PC-3 (cell line): ENCODE measurements at regions not wholly inside any gene's neighbourhood (a gene's known extent, or its start where the extent isn't known, plus 50 kb on each side); places are given as distances from the start of the nearest gene placed in this dataset.

Source experiments
- CTCF ChIP-seq: fragments of 300-600 bp; sonication (generic); conservative IDR thresholded peaks from 2 replicates; pipeline ENCODE4 v1.5.1; 2017; ENCODE audit warnings: antibody characterized with exemption, low read depth, mild to moderate bottlenecking, low read length
- EZH2 ChIP-seq: fragments of 300-600 bp; sonication (generic); IDR thresholded peaks from one replicate; pipeline ENCODE4 v1.6.1; 2017; ENCODE audit warnings: antibody characterized with exemption, mild to moderate bottlenecking, low read length; ENCODE audit not compliant: unreplicated experiment
- EZH2phosphoT487 ChIP-seq: fragments of 300-600 bp; sonication (generic); IDR thresholded peaks from 2 replicates; pipeline ENCODE4 v1.6.1; 2018; ENCODE audit warnings: mild to moderate bottlenecking, antibody characterized with exemption, low read length, borderline replicate concordance

- TF ChIP-seq EZH2, result no peak
- no peak for TF ChIP-seq CTCF
- TF ChIP-seq EZH2phosphoT487, result no peak
These were observed 509.3 kb upstream of the PPP2R3A start for GRCh38 chr3:135456108-135456790.
